ENCODE measurements at regions not wholly inside any gene's neighbourhood (a gene's known extent, or its start where the extent isn't known, plus 50 kb on each side); places are given as distances from the start of the nearest gene placed in this dataset.

DNA sequence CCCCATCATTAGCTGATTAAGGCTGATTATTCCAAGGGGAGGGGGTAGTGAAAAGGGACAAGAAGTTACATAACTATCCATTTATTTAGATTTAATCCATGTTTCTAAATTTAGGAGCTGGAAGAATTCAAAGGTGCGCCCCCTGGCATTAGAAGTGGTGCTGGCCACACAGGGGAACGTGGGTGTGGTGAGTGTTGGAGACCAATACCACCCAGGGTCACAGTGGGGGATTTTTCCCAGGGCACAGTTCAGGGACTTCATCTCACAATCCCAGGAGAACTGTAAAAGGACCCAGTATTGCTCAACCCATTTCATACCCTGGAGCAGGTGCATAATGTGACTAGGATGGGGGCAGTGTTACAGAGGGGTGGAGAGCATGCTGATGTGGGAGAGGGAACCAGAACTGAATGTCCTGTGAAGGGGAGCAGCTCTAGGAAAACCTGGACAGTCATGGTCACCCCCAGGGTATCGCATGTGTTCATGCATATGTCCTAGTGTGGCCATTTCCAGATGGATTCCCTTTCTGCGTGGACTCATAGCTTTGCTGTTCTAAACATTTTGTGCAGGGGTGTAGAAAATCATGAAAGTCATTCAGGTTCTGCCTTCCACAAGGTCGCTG lies 110.3 kb downstream of the LSM3 start:
- no peak for DNase-seq

DNA sequence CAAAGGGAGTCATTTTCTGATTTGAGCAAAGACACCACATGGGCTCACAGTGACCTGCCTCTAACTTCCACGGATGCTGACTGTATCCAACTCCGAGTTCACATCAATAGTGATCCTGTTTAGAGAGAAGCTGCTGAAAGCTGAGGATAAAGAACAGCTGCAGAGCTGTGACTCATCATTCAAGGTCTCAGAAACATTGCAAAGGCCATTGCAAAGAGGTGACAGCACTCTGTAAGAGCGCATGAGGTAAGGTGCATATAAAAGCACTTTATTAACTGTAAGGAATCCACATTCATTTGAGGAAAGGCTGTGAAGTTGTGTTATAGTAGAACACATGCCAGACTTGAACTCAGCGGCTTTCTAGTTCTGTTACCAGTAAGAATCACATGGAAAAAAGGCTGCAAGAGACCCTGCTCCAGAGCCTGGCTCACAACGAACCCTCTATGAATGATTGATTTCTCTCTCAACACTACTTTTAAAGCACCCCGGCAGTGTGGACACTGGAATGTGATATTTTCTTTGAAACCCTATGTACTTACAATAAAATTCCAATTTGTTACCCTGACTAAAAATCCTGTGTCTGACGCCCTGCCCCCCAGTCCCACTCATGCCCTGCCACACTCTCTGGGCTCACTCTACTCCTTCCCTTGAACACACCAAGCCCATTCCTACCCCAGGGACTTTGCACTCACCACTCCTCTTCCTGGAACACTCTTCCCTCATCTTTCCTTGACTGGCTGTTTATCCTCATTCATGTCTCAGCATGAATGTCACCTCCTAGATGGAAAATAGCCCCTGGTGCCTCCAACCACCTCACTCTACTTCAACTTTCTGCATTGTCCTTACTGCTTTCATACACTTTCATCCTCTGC lies 111.2 kb downstream of the LSM3 start:
- DNase-seq, result no peak

DNA sequence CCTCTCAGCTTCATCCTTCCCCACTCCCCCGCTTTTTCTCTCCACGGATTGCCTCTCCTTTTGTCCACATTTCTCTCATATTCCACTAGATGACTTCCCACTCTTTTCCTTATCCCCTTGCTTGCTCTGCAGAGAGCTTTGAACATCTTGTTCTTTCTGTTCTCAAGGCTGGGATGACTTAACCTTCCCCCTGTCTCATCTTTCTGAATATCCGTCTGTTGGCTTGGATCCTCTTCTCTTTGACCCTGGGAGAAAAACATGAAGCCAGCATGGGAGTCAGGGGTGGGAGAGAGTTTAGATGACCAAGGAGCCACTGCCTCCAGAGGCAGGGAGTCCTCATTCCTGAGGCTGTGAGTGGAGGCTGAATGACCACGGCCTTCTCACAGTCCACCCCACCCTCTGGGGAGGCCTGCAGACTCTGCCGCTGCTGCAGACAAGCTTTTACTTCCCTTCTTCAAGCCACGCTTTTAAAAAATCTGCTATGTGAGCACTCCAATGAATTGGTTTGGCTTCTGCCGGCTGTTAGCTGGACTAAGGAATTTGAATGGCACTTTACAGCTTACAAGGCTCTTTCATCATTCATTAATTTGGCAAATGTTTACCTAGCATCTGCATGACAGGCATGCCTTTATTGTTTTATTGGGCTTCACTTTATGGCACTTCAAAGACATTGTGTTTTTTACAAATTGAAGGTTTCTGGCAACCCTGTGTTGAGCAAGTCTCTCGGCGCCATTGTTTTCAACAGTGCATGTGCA lies 111.6 kb upstream of the SLC6A6 start:
- DNase-seq, result no peak

DNA sequence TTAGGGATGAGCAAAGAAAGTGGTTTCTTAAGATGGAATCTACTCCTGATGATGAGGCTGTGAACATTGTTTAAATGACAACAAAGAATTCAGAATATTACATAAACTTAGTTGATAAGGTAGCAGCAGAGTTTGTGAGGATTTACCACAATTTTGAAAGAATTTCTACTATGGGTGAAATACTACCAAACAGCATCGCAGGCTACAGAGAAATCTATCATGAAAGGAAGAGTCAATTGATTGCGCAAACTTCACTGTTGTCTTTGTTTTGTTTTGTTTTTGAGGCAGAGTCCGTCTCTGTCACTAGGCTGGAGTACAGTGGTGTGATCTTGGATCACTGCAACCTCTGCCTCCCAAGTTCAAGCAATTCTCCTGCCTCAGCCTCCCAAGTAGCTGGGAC lies 107.4 kb upstream of the SLC6A6 start:
- DNase-seq, result no peak

- DNase-seq, result no peak
Measured at GRCh38 chr3:14295801-14296200, 106.6 kb upstream of the SLC6A6 start.

GRCh38 chr3:14297305-14297704 lies 105.1 kb upstream of the SLC6A6 start:
- no peak for DNase-seq

DNA sequence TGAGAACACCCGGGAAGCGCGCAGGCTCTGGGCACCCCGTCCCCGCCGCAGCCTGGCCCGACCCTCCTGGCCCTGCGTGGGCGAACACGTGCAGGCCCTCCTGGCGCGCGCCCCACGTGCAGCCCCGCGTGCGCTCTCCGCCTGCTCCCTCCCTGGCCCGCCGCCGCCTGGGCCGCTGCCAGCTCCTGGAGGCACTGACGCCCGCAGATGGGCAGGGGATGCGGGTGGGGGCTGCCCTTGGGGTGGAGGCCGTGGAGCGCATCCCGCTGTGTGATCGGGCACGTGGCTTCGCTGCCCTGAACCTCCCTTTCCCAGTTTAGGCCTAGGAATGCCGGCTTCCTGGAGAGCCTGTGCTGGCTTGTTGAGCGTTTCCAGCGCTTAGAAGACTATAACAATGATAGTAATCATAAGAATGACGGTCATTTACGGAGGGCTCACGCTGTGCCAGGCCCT lies 104.6 kb upstream of the SLC6A6 start:
- DNase-seq, result no peak

DNA sequence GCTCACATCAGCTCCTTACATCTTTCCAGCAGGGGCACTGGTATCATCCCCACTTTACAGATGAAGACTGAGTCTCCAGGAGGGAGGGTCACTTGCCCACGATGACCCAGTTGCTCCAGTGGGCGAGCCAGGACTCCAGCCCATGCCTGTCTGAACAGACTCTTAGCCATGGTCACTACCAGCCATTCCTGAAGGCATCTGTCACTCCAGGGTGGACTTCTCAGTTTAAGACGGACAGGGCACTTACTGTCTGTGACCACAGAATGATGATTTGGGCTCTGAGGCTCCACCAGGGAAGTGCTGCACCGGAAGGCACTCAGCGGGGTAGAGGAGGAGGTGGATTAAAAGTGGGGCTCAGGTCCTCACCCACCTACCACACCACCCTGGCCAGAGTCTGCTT lies 104.0 kb upstream of the SLC6A6 start:
- DNase-seq, result no peak

GRCh38 chr3:14298991-14299555 lies 103.3 kb upstream of the SLC6A6 start:
- DNase-seq, result no peak

GRCh38 chr3:14299767-14300166 lies 102.6 kb upstream of the SLC6A6 start:
- no peak for DNase-seq

GRCh38 chr3:14300721-14301399 lies 101.5 kb upstream of the SLC6A6 start:
- no peak for DNase-seq

DNA sequence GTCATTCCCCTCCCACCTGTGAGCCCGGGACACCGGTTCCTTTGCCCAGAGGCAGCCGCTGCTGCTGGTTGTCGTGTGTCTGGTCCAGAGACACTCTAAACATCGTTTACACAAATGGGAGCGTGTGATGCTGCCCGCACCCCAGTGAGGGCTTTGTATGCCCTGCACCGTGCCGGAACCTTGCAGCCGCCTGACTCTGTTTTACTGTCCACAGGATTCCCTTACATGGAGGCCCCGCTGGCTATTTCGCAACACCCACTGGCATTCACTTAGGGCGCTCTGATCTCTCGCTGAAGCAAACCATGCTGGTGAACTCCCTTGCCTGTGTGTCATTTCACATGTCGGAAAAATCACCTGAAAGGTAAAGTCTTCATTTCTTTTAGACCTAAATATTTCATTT lies 100.8 kb upstream of the SLC6A6 start:
- no peak for DNase-seq

DNA sequence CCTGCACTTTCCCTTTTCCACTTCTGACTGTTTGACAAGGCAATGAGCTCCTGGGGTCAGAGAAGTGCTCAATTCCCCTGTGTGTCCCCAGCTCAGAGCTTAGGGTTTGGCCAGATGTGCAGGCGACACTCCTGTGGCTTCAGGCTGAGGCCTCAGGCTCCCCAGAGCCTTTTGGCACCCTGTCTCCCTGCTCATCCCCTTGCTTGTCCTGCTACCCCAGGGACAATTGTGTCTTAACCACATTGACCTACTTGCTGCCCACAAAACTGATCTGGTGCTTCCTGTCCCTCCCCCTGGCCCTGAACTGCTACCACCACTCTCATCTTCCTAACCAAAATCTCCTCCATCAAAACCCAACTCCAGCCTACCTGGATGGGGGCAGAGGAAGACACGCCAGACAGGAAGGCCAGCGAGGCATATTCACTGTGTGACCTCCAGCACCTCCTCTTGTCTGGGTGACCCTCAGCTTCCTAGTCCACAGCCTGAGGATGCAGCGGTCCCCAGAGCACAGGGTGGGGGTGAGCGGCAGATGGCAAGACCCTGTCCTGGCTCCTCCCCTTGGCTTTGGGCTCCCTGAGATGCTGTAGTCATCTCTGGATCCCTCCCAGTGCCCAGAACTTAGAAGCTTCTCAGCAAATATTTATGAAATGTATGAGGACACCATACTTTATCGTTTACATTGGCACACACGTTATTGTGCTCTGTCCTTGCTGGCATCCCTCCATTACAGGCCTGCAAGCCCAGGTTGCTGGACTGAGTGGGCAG lies 98.9 kb upstream of the SLC6A6 start:
- DNase-seq, result no peak

DNA sequence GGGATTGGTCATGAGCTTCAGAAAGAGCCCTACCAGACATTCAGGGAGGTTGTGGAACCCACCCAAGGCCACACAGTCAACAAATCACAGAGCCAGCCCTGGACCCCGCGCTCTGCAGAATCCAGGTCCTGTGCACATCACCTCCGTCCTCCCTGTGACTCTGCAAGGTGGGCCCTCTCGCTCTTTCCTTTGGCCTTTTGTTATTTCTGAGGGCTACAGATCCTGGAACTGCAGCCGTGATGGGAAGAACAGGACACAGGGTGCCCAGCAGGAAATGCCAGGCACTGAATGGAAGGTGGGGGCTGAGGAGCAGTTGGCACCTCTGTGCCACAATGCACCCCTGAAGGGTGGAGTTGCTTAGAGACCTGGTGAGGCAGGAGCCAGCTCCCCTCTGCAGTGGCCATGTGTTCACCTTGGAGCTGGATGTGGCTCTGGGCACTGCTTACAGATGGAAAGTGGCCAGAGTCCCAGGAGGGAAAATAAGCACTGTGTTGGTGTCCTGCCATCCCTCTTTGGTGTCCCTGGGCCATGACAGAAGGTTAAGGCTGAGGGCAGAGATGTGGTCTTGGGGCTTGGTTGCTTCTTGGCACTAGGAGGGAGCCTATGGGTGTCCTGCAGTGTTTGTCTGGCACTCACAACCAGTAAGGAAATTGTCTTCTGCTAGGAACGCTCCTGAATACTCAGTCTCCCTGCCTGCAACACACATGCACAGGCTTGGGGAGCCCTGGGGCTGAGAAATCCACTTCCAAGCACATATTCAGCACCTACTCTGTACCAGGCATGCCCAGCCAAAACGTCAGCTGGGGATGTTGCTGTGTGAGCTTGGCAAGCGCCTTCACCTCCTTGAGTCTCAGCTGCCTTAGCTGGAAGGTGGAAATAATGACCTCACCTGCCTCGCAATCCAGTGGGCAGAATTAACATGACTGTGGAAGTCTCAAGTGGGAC lies 98.0 kb upstream of the SLC6A6 start:
- DNase-seq, result no peak

- no peak for DNase-seq
Measured at GRCh38 chr3:14305324-14305723, 97.1 kb upstream of the SLC6A6 start.

DNA sequence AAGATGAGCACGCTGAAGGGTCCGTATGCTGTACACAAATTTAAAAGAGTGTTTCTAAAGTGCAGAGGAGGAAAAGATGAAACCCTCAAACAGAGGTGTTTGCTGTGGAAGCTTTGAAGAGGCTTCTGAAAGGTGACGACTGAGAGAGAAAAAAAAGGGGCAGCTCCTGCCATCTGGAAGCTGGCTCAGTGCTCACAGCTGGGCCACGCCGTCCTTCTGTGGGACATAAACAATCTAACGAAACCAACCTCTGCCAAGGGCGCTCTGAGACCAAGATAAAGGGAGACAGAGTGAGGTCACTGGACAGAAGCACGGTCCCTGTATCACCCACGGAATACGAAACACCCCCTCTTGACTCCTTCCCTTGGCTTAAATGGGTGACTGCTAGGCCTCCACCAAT lies 96.3 kb upstream of the SLC6A6 start:
- DNase-seq, result no peak

DNA sequence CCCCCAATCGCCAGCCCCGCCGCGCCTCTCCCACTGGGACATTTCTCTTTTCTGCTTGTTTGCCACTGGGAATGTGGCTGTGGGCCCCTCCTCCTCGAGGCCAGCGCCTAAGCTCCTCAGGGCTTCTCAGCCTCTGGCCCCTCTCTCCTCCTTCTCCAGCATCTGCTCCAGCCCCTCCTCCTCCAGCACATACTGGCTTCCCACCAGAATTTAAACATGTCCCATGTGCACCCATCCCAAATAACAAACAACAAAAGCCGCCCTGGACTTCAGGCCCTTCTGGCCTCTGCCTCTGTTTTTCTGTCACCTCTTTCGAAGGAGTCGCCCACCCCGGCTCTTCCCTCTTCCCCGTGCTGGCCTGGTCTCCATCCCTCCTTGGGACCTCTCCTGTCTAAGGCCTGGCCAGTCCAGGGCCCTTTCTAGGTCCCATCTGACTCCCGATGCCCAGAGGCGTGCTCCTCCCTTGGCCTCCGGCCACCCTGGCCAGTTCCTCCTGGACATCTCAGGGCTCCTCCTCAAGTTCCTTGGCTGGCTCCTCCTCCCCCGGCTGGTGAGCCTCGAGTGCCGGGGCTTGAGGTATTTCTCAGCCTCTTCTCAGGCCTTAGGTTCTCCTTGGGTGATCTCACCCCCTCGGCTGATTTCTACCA lies 94.6 kb upstream of the SLC6A6 start:
- no peak for DNase-seq

DNA sequence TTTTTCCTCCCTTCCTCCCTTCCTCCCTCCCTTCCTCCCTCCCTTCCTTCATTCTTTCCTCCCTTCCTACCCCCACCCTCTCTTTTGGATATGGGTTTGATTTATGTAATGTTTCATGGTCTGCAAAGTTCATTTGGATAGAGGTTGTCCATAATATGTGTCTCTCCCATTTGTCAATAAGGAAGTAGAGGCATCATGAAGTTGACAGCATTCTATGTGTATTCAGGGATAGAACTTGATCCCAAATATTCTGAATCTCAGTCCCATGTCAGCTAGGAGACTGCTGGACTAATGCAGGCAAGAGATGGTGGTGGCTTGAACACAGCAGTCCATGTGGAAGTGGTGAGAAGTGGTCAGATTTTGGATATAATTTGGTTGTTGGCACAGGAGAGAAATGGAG lies 90.7 kb upstream of the SLC6A6 start:
- no peak for DNase-seq

DNA sequence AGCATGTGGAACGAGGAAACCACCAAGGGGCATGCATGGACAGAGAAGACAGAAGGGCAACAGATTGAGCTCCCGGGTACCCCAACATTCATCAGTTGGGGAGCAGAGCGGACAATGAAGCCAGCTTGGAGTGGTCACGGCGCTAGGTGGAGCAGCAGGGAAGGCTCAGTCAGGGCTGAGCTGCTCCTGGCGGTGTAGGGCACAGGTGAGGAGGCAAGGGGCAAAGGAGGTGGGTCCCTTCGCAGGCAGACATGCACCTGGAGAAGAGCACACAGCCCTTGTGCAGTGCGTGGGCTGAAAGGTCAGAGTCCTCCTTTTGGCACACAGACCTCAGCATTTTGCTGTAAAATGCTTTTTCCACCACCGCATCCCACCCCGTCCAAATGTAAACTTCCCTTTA lies 90.0 kb upstream of the SLC6A6 start:
- no peak for DNase-seq

DNA sequence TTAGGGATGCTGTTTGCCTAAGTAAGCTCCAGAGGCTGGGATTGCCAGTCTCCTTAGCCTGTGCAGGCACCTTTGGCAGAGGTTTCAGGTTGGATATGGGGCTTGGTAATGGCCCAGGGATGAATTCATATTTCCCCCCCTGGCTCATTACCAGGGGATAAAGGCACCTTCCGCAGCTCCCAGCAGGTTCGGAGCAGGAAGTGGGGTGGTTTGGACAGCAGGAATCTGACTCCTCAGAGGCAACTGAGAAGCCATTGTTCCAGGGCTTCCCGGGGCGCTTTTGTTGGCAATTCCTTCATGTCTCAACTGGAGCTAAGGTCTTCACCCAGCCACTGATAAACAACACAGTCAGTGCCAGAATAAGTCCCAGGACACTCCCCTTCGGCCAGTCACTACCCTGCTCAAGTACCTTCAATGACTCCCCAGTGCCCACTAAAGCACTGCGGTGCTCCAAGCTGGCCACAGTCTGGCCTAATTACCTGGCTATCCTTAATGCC lies 85.3 kb upstream of the SLC6A6 start:
- DNase-seq, result no peak
